ENCODE measurements at regions not wholly inside any gene's neighbourhood (a gene's known extent, or its start where the extent isn't known, plus 50 kb on each side); places are given as distances from the start of the nearest gene placed in this dataset.
"Not testable (repeated sequence)": the region's sequence is repeated elsewhere in the genome, so short reads cannot be mapped to it uniquely, and the experiment has no call there.

DNA sequence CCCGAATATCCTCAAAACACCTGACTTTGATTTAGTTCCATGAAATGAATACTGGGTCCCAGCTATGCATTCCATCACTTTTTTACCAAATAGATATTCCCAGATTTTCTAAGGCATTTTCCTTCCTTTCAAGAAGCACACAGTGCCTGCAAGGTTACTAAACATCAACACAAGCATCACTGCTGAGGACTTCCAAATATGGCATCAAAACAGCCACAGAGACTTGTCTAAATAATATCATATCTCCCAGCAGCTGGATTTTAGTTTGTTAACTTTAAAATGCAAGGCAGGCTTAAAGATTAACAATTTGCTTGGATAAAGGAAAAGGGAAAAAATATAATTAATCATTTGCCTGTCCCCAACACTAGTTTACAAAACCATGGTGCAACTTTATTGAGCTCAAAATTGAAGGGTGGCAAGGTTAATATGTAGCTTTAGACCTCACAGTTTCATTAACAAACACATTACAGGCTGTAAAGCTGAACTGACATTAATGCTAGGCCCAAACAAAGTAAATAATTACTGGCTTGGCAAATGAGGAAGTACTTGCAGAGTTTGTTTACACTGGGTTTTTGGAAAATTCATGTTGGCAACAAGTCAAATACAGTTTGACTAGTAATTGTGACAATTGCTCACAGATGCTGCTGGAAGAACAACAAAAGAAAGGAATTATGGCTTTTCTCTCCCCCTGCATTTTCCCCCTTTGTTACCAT, 401.7 kb upstream of the CDIN1 start:
- no peak for DNase-seq (ENCODE audit: low spot score)

DNA sequence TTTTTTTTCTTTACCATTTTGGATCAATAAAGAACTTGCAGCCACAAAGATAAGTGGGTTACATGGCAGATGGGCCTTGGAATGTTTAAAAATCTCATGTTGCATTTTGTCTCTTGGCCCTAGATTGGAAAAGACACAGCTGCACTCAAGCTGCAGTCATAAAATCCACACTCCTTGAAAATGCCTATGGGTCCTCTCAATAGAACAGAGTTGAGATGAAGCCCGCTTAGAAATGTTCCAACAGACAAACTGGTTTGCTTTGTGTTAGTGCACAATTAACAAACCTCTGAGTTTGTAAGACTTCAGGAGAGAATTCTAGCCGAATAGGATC, 401.2 kb upstream of the CDIN1 start:
- no peak for DNase-seq (ENCODE audit: low spot score)

DNA sequence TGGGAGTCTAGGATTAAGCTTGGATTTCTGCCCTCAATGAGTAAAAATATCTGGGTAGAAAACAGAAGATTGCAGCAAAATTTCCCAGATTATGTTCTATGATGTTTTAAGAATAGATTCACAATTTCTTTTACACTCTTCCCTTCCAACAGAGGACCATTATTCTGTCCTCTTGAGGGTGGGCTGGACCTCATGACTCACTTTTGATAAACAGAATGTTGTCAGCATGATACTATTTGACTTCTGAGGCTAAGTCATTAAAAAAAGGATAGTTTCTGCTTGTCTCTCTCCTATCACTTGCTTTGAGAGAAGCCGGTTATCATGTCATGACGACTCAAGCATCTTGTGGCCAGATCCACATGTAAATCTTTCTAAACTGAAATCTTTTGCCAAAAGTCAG, 396.2 kb upstream of the CDIN1 start:
- DNase-seq (ENCODE audit: low spot score), result no peak

DNA sequence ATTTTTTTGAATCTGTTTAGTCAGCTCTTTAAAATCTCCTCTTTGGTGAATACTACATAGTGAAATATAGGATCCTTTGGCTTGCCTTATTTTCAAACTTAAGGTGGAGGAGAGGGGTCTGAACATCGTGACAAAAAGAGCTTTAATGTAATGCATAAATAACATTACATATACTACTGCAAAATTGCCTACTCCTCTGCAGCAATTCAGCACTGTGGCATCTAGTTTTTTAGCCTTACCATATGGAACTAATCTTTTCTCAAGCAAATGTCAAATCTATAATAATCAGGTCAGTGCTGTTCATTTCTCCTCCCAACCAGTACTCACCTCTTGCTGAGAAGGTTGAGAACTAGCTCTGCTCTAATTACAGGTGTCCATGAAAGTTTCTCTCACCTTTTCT, 394.0 kb upstream of the CDIN1 start:
- DNase-seq (ENCODE audit: low spot score), result no peak

DNA sequence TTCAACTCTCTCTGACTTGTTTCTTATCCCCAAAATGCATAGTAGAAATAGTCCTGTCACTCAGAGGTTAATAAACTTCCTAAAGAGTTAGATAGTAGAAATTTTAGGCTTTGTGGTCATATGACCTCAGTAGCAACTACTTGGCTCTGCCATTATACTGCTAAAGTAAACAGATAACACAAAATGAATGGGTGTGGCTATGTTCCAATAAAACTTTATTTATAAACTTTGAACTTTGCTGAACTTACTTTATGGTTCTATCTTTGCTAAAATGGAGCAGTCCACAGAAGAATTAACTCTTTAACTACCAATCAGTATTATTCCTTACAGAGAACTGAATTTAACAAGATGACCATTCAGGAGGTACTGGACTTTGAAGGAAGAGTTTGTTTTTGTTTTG, 393.6 kb upstream of the CDIN1 start:
- no peak for DNase-seq (ENCODE audit: low spot score)

DNA sequence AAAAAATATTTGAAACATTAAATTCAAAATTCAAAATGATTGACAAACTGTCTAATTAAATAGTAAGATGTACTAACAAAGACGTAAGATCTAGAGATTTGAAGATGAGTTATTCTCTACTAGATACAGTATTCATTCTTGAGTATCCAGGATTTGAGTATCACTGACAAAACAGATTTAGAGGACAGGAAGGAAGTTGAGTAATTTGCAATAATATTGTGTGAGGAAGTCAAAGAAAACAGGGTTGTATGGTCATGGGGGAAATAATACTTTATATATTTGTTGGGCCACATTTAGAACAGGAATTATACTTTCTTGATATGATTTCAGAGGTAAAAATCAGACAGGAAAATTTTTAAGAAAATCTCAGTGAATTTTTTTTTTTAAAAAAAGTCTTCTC, 393.1 kb upstream of the CDIN1 start:
- DNase-seq (ENCODE audit: low spot score), result no peak

DNA sequence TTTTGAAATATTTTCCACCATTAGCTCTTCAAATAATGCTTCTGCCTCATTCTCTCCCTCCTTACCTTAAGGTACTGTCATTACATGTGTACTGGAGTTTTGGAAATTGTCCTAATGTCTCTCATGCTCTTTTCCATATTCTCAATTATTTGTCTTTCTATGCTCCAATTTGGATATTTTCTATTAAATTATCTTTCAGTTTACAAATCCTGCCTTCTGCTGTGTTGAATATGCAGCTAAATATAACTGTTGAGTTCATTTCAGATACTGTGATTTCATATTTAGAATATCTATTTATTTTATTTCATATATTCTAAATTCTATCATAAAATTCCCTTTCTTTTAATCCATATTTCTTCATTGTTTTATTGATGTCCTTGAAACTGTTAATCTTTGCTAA, 388.0 kb upstream of the CDIN1 start:
- no peak for DNase-seq (ENCODE audit: low spot score)

DNA sequence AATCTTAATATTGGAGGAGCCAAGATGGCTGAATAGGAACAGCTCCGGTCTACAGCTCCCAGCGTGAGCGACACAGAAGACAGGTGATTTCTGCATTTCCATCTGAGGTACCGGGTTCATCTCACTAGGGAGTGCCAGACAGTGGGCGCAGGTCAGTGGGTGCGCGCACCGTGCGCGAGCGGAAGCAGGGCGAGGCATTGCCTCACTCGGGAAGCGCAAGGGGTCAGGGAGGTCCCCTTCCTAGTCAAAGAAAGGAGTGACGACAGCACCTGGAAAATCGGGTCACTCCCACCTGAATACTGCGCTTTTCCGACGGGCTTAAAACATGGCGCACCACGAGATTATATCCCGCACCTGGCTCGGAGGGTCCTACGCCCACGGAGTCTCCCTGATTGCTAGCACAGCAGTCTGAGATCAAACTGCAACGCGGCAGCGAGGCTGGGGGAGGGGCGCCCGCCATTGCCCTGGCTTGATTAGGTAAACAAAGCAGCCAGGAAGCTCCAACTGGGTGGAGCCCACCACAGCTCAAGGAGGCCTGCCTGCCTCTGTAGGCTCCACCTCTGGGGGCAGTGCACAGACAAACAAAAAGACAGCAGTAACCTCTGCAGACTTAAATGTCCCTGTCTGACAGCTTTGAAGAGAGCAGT, 383.9 kb upstream of the CDIN1 start:
- not testable (repeated sequence) for DNase-seq (ENCODE audit: low spot score)

DNA sequence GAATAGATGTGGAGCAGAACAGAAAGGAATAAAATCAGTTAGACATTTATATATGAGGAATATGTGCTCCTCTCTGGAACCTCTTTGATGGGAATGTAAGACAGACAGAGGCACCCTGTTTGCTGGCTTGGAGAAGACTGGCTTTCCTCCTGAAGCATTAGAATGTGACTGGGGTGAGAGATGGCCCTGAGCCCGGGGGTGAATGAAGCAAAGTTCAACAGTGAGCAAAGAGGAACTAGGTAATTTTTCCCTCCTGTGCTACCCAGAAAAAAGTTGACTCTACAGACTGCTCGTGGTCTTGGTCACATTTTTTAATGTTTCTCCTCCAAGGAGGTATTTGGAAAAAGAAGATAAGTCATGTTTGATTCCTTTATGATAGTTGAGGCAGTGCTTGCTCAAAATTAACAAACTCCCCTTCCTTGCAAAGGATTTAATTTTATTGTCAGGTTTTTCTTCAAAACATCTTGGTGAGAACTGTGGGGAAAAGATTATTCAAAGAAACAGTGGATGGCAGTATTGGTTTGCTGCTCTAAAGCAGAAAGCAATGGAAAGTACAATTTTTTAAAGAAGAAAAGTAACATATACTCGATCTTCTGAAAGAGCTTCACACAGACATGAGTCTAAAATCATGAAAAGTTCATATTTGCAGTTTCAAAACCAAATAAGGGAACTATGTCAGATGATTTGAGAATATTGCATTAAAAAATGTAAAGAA, 370.4 kb upstream of the CDIN1 start:
- no peak for DNase-seq (ENCODE audit: low spot score)

DNA sequence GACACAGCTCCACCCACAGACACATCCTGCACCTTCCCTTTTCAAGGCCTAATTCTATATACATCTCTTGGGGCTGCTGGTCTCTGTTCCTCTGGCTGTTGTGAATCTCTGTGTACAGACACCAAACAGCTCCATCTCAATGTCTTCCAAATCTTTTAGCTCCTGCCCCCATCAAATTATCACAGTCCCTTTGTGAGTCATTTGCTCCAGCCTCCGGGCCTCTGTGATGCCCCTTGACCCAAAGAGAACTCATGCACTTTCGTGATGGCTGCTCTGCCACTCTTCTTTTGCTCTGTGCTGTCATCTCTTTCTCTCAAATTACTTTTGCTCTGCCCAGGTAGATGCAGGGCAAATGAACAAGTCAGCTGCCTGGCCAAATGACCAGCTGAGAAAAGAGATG, 369.0 kb upstream of the CDIN1 start:
- no peak for DNase-seq (ENCODE audit: low spot score)

DNA sequence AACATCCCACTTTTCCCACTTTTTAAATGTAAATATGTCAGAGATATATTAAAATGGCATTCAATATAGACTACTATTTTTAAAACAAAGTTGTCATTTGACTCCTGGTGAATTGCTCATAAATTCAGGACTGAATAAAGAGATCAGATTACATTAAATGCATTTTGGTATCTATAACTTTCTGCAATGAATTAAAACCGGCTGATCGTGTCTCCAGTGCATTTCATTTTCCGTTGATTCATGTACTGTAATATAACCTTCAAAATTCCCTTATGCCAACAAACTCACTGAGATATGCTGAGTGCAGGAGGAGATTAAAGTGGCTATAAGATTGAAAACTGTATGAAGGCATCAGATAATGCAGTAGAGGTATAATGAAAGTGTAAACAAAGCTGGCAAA, 361.1 kb upstream of the CDIN1 start:
- no peak for DNase-seq (ENCODE audit: low spot score)

DNA sequence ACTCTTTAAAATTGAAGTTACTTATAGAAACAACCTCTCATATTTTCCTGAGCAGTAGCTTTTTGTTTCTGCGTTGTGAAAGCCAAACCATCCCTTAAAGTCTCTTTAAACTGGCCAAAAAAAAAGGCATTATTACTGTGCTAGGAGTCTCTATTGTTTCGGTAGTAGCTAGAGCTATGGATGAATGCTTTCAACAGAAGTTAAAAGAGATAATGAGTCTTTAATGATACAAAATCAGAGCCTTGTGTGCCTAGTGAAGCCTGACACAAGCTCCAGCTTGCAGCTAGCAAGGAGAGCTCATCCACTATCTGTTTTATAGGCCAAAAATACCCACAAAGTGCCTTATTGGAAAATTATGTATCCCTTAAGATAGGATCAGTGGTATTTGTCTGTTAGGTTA, 360.4 kb upstream of the CDIN1 start:
- no peak for DNase-seq (ENCODE audit: low spot score)

DNA sequence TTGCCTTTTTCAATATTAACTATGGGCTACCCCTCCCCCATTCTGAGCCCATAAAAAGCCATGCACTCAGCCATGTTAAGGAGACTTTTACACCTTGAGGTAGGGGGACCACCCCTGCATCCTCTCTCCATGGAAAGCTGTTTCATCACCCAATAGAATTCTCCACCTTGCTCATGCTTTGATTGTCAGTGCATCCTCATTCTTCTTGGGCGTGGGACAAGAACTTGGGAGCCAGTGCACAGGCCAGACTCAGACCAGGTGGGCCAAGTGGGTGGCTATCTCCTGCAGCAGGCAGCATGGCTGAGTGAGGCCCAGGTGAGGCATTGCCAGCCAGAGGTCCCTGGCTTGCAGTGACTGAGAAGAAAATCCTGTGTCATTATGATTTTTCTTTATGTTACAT, 357.4 kb upstream of the CDIN1 start:
- no peak for DNase-seq (ENCODE audit: low spot score)

DNA sequence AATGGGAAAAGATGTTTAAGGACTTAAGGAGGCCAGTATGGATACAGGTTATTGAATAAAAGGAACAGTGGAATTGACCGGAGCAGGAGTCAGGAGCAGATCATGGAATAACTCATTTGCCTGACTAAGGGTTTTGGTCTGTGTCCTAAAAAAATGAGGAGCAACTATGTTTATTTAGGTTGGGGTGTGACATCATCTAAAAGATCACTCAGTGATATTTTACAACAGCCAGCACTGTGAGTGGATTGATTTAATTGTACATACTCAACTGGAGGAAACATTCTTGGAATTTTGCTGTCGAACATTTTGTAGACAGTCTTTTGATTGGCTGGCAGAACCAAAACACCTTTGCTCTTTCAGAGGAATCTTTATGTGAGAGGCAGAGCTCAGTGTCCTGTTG, 348.6 kb upstream of the CDIN1 start:
- no peak for DNase-seq (ENCODE audit: low spot score)

DNA sequence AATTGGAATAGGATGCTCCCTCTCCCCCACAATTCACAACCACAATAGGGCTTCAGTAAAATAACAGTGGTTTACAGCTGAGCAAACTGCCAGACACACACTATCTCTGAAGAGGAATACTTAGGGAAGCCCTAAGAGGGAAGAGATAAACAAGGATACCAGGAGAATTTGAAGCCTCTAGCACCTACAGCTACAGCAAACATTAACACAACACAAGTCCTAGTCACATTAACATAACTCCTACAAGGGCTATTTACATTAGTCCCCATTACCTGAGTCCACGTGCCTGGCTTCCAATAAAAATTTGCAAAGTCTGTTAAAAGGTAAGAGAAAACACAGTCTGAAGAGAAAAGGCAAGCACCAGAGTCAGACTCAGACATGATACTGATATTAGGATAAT, 346.9 kb upstream of the CDIN1 start:
- no peak for DNase-seq (ENCODE audit: low spot score)

DNA sequence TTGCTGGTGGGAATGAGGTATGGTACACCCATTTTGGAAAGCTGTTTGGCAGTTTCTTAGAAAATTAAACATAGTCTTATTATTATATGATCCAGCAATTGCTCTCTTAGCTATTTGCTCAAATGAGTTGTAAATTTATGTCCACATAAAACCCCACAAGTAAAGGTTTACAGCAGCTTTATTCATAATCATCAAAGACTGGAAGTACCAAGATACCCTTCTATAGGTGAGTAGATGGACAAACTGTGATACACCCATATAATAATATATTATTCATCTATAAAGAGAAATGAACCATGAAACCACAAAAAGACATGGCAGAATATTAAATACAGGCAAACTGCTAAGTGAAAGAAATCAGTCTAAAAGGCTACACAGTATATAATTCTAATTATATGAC, 344.7 kb upstream of the CDIN1 start:
- DNase-seq (ENCODE audit: low spot score), result no peak

DNA sequence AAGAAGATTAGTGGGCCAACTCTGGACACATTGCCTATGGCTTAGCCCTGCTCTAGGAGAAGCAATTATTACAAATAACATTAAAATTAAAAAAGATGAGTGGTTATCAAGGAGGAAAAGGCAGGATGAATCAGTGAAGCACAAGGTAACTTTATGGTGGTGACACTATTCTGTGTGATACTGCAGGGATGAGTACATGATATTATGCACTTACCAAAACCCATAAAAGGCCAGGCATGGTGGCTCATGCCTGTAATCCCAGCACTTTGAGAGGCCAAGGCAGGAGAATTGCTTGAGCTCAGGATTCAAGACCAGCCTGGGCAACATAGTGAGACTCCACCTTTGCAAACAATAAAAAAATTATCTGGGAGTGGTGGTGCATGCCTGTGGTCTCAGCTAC, 344.3 kb upstream of the CDIN1 start:
- no peak for DNase-seq (ENCODE audit: low spot score)

DNA sequence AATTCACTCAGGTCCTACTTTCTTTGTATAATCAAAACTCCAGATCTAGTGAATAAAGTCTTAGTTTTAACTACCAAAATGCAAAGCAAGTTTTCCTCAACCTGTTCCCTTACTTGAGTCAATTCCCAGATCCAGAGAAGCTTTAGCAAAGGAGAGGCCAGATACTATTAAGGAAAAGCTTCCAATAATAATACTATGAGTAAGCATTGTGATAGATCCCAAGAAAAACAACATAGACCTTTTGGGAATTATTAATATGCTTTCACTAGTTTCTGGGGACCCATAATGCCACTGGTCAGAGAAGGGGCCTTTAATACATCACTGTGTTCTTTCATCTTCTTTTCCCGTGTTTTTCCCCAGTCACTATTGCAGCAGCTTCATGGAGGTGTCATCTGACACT, 339.9 kb upstream of the CDIN1 start:
- DNase-seq (ENCODE audit: low spot score), result no peak

DNA sequence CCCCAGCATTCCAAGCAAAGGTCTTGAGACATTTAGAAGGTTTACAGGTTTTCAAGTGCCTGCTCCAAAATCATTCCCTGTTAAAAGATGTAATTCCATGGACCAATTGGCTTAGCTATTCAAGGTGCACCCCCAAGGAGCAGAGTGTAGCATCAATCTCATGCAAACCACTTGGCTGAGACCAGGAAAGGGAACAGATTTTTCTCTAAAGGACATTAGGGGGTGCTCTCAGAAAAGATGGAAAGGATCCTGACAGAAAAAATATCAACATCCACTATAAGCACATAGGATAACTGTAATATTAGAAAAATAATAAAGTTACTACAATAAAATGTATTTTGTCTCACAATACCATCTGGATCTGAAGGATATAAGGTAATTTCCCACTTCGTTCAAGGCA, 328.0 kb upstream of the CDIN1 start:
- DNase-seq (ENCODE audit: low spot score), result no peak

DNA sequence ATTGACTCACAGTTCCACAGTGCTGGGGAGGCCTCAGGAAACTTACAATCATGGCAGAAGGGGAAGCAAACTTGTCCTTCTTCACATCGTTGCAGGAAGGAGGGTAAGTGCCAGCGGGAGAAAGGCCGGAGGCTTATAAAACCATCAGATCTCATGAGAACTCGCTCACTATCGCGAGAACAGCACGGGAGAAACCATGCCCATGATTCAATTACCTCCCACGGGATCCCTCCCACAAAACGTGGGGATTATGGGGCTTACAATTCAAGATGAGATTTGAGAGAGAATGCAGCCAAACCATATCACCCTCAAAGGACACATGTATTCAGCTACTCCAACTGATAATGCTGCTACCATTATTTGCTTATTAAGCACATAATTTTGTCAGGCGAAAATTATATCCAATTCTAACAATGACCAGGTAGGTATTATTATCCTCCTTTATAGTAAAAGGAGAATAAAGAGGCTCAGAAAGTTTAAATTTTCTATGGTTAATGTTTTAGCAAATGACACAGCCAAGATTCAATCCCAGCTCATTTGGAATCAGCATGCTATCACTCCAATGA, 327.2 kb upstream of the CDIN1 start:
- DNase-seq (ENCODE audit: low spot score), result no peak

DNA sequence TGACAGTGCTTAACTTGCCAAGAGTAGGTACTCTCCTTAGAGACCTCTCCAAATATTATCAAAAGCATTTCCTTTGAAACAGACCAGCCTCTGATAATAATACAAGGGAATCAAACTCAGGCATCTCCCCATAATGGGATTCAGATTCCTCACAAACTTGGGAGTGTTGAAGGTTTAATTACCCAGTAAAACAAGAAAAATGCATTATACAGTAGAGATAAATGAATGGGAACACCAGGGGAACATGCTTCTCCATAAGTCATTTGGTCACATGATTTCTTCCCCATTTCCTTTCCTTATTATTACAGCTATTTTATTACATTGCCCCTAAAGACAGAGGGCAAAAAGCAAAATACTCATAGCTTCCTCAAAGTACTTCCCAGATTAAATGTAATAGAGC, 325.0 kb upstream of the CDIN1 start:
- no peak for DNase-seq (ENCODE audit: low spot score)

DNA sequence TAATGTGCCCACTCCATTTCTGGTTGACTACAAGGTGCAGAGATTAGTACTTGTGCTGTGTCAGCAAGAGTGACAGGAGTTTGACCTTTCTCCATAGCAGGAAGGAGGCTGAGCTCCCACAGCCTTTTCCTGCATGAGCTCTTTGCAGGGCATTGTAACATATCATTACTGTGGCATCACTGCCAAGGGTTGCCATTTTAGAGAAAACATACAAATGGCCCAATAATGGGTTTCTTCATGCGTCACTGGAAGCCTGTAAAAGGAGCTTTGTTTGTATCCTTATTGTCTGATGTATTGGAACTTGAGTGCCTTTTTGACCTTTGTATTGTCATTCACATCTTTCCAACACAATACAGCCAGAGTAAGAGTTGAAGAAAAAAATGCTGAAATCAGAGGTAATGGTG, 323.0 kb upstream of the CDIN1 start:
- DNase-seq (ENCODE audit: low spot score), result no peak

DNA sequence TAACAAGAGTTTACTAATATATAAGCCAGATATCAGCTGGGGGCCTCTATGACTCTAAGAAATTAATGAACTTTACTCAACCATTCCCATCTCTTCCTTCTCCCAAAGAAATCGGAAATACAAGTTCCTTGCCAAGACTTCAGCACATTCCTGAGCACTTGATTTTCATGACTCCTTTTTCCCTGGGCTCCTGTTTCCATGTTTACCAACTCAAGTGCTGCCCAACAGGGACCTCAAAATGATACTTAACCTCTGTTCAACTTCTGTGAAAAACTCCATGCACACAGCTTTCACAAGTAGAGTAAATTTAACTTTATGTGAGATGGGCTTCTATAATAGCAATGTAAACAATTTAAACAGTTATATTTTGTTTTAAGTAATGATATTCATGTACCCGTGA, 315.8 kb upstream of the CDIN1 start:
- DNase-seq (ENCODE audit: low spot score), result no peak

Measured in LoVo (cell line).